HL-60 (cell line): ENCODE measurements at regions not wholly inside any gene's neighbourhood (a gene's known extent, or its start where the extent isn't known, plus 50 kb on each side); places are given as distances from the start of the nearest gene placed in this dataset.

ENCODE experiments used
- CTCF ChIP-seq: IDR thresholded peaks from one replicate; pipeline ENCODE4 v1.5.1; 2011; ENCODE audit warnings: low read length, control low read depth, inconsistent platforms; ENCODE audit not compliant: insufficient read depth
- GABPA ChIP-seq: IDR thresholded peaks from 2 replicates; pipeline ENCODE4 v1.6.1; 2012; ENCODE audit warnings: low read depth
- POLR2AphosphoS5 ChIP-seq: IDR thresholded peaks from 2 replicates; pipeline ENCODE4 v1.6.1; 2012; ENCODE audit warnings: low read depth

GRCh38 chr17:83159204-83160049 lies 80.0 kb downstream of the METRNL start:
- TF ChIP-seq CTCF (no peak), POLR2AphosphoS5 (no peak), GABPA (no peak)
